Body of pancreas (tissue), 4 donors: ENCODE measurements at regions not wholly inside any gene's neighbourhood (a gene's known extent, or its start where the extent isn't known, plus 50 kb on each side); places are given as distances from the start of the nearest gene placed in this dataset.

ENCODE experiments used
- CTCF ChIP-seq, 7 experiments: fragments of 450-650 bp in 4 of 7; fragments of 200-600 bp in 3 of 7; sonication (generic) in 3 of 7; IDR thresholded peaks; one replicate each; pipeline ENCODE4 v1.5.1; 2016 to 2019; ENCODE audit warnings: antibody characterized with exemption in 7 of 7
- POLR2A ChIP-seq, 3 donors: fragments of 450-650 bp; IDR thresholded peaks; one replicate each; pipeline ENCODE4 v1.6.1; 2016; ENCODE audit warnings: antibody characterized with exemption in 3 of 3, mild to moderate bottlenecking in 2 of 3

- TF ChIP-seq POLR2A (IDR thresholded peaks at IDR 0.05) = no peak
- TF ChIP-seq CTCF (IDR thresholded peaks at IDR 0.05) = no peak
These were observed 56.9 kb upstream of the SLC39A8 start for GRCh38 chr4:102402223-102402622.
